ENCODE measurements at regions not wholly inside any gene's neighbourhood (a gene's known extent, or its start where the extent isn't known, plus 50 kb on each side); places are given as distances from the start of the nearest gene placed in this dataset.

DNA sequence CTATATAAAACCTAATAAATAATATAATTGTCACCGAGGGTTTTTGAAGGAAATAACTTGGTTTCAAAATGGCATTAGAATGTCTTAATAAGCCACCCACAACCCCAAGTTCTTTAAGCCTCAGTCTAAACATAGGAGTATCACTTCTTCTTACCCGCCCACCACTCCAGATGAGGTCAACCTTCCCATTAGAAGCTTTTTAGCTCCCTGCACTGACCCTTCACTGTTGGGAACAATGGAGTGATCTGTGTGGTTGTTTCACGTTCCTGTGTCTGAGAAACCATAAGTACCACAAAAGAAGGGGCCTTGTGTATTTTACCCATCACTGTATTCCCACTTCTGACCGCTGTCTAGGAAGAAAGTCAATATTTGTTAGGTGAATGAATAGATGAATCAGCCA is 326.3 kb upstream of the ZNF521 start:
- no peak for TF ChIP-seq JUND (IDR thresholded peaks at IDR 0.05; ENCODE audit: low read depth)
- no peak for DNase-seq (ENCODE audit: low read depth in 1 of 2, low spot score in 1 of 2)
- in situ Hi-C loops (cut with HindIII; ENCODE audit: low pct_unique_long_range_greater_than_20kb, low sequenced_read_pairs), result no loop called here

DNA sequence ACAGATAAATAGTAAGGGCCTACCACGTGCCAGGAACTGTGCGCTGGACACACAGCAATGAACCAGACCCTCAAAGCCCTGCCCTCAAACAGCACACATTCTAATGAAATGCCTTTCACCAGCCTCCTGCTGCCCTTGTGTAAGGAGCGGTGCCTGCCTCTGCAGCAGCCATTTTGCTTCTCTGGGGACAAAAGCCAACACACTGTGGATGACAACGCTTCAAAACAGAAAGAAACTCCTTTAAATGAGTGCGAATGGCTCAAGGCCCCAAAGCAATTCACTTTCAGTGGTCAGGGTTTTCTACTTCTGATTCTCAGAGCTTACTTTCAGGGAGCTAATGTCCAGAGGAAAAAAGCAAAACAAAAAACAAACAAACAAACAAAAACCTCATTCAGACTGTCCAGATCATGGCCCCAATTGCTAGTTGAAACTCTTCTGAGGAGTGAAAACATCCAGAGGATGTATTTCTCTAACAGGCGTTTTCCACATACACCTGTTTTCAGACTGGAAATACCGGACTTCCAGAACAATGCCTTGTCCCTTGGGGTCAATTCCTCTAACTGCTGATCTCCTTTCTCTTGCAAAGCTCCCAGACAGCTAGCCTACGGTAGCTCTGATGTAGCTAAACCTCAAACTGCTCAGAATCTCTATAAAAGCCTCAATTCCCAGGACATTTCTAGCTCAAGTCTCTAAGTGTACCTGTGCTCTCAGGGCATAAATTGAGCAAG is 323.3 kb upstream of the ZNF521 start:
- in situ Hi-C loops (cut with HindIII; ENCODE audit: low pct_unique_long_range_greater_than_20kb, low sequenced_read_pairs), result no loop called here
- TF ChIP-seq JUND (IDR thresholded peaks at IDR 0.05; ENCODE audit: low read depth), result no peak
- peak in 1 of 2 experiments; percentile 62 for DNase-seq (ENCODE audit: low read depth in 1 of 2, low spot score in 1 of 2)

DNA sequence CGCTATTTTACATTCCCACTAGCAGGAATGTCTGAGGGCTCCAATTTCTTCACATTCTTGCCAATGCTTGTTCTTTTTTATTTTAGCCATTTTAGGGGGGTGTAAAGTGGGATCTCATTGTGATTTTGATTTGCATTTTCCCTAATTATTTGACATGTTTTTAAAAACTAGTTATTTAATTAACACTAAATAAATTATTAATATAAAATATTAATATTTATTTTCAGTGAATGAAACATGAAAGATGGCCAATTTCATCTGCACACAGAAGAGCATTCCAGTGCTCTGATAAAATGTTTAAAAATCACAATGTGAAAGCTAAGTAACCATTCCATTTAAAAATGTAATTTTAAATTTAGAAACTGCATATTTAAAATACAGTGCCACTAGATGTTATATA is 322.2 kb upstream of the ZNF521 start:
- no peak for TF ChIP-seq JUND (IDR thresholded peaks at IDR 0.05; ENCODE audit: low read depth)
- DNase-seq (ENCODE audit: low read depth in 1 of 2, low spot score in 1 of 2), result no peak
- in situ Hi-C loops (cut with HindIII; ENCODE audit: low pct_unique_long_range_greater_than_20kb, low sequenced_read_pairs), result no loop called here

GRCh38 chr18:25672490-25672889 is 320.5 kb upstream of the ZNF521 start:
- DNase-seq (ENCODE audit: low read depth in 1 of 2, low spot score in 1 of 2), result no peak

GRCh38 chr18:25669741-25670140 is 317.8 kb upstream of the ZNF521 start:
- in situ Hi-C loops (cut with HindIII; ENCODE audit: low pct_unique_long_range_greater_than_20kb, low sequenced_read_pairs), result no loop called here
- peak in 1 of 2 experiments; percentile 5 for DNase-seq (ENCODE audit: low read depth in 1 of 2, low spot score in 1 of 2)
- TF ChIP-seq JUND (IDR thresholded peaks at IDR 0.05; ENCODE audit: low read depth), result no peak

More at GRCh38 chr18:25672490-25672889, 320.5 kb upstream of the ZNF521 start:
- no peak for TF ChIP-seq JUND (IDR thresholded peaks at IDR 0.05; ENCODE audit: low read depth)
- in situ Hi-C loops (cut with HindIII; ENCODE audit: low pct_unique_long_range_greater_than_20kb, low sequenced_read_pairs), result no loop called here

- in situ Hi-C loops (cut with HindIII; ENCODE audit: low pct_unique_long_range_greater_than_20kb, low sequenced_read_pairs), result no loop called here
- no peak for TF ChIP-seq JUND (IDR thresholded peaks at IDR 0.05; ENCODE audit: low read depth)
- no peak for DNase-seq (ENCODE audit: low read depth in 1 of 2, low spot score in 1 of 2)
Measured at GRCh38 chr18:25662272-25662671, 310.3 kb upstream of the ZNF521 start.

DNA sequence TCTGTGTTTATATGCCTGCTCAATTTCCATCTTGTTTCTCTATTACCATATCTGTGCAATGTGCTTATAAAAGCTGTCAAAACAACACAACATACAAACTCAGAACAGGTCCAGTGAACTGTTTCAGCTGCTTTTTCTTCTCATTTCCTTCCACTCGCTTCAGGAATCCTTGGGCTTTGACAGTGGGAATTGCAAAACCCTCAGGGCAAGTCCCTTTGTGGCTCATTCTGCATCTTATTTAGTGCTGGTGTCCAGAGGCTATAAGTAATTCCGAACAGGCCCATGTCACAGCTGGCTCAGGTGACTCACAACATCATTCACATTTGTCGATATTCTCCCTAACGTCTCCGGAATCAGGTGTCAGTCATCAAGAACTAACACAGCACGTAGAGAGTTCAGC is 309.9 kb upstream of the ZNF521 start:
- in situ Hi-C loops (cut with HindIII; ENCODE audit: low pct_unique_long_range_greater_than_20kb, low sequenced_read_pairs), result no loop called here
- TF ChIP-seq JUND (IDR thresholded peaks at IDR 0.05; ENCODE audit: low read depth), result no peak
- DNase-seq (ENCODE audit: low read depth in 1 of 2, low spot score in 1 of 2), result no peak

GRCh38 chr18:25659541-25659940 is 307.6 kb upstream of the ZNF521 start:
- no peak for DNase-seq (ENCODE audit: low read depth in 1 of 2, low spot score in 1 of 2)
- TF ChIP-seq JUND (IDR thresholded peaks at IDR 0.05; ENCODE audit: low read depth), result no peak
- in situ Hi-C loops (cut with HindIII; ENCODE audit: low pct_unique_long_range_greater_than_20kb, low sequenced_read_pairs), result no loop called here

GRCh38 chr18:25658476-25658875 is 306.5 kb upstream of the ZNF521 start:
- no peak for DNase-seq (ENCODE audit: low read depth in 1 of 2, low spot score in 1 of 2)
- TF ChIP-seq JUND (IDR thresholded peaks at IDR 0.05; ENCODE audit: low read depth), result no peak
- in situ Hi-C loops (cut with HindIII; ENCODE audit: low pct_unique_long_range_greater_than_20kb, low sequenced_read_pairs), result no loop called here

DNA sequence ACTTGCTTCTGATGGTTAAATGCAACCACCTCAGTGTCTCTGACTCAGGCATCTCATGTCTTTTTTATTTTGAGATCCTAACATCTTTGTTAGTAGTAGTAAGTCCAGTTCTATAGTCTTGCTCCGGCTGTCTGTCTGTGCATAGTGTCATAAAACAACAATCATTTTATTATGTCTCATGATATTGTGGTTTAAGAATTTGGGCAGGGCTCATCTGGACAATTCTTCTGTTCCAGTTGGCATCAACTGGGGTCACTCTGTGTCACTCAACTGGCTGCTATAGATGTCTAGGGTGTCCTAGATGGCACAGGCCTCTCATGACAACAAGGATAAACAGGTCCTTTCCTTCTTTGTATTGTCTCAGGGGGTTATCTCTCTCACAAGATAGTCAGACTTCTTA is 299.6 kb upstream of the ZNF521 start:
- no peak for DNase-seq (ENCODE audit: low read depth in 1 of 2, low spot score in 1 of 2)
- TF ChIP-seq JUND (IDR thresholded peaks at IDR 0.05; ENCODE audit: low read depth), result no peak
- in situ Hi-C loops (cut with HindIII; ENCODE audit: low pct_unique_long_range_greater_than_20kb, low sequenced_read_pairs), result no loop called here

DNA sequence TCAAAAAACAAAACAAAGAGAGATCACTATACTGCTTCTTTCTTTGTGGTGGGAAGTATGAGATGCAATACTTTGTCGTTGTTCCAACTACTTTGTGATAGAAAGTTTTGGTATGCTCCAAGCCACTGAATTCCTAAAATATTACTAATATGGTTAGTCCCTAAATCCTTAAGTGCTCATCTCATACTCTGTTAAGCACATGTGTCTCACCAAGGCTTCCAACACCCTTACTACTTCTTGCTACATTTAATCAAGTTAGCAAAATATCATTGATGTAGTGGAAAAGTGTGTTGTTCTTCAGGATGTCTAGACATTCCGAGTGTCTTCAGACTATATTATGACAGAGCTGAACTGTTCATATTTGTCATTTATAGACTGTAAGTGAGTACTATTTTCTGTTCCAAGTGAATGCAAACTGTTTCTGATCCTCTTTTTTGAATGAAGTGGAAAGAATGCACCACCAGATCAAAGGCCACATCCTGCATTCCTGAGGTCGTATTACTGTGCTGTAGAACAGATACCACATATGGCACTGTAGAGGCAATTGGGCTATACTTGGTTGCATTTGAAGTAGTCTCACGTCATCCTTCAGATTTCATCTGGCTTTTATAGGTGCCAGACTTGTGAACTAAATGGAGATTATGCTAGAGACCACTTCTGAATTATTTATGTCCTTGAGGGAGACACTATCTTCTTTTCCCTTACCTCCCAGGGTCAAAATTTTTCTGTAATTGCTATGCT is 298.4 kb upstream of the ZNF521 start:
- no peak for TF ChIP-seq JUND (IDR thresholded peaks at IDR 0.05; ENCODE audit: low read depth)
- DNase-seq (ENCODE audit: low read depth in 1 of 2, low spot score in 1 of 2), result no peak
- in situ Hi-C loops (cut with HindIII; ENCODE audit: low pct_unique_long_range_greater_than_20kb, low sequenced_read_pairs), result no loop called here

GRCh38 chr18:25648716-25649260 is 296.8 kb upstream of the ZNF521 start:
- in situ Hi-C loops (cut with HindIII; ENCODE audit: low pct_unique_long_range_greater_than_20kb, low sequenced_read_pairs), result no loop called here
- TF ChIP-seq JUND (IDR thresholded peaks at IDR 0.05; ENCODE audit: low read depth), result no peak
- DNase-seq (ENCODE audit: low read depth in 1 of 2, low spot score in 1 of 2), result no peak

DNA sequence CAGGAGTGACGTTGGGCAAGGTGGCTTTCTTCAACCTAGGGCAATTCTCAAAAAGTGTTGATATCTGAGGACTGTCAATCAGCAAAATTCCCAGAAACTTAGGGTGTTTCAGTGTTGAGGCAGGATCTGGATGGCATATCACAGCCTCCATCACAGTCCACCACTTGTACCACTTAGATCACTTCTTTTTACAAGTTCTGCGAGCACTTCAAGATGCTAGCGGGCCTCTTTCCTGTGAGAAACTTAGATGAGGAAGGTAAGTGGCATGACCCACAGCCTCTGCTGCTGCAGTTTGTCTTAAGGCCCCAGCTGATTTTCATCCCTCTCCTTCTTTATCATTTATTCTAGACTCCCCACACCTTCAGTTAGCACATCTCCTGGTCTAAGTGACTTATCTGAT is 295.4 kb upstream of the ZNF521 start:
- in situ Hi-C loops (cut with HindIII; ENCODE audit: low pct_unique_long_range_greater_than_20kb, low sequenced_read_pairs), result no loop called here
- no peak for DNase-seq (ENCODE audit: low read depth in 1 of 2, low spot score in 1 of 2)
- no peak for TF ChIP-seq JUND (IDR thresholded peaks at IDR 0.05; ENCODE audit: low read depth)

All from T47D (cell line).